ENCODE measurements at regions not wholly inside any gene's neighbourhood (a gene's known extent, or its start where the extent isn't known, plus 50 kb on each side); places are given as distances from the start of the nearest gene placed in this dataset.
"Not testable (repeated sequence)": the region's sequence is repeated elsewhere in the genome, so short reads cannot be mapped to it uniquely, and the experiment has no call there.

- Histone ChIP-seq H3K4me3 (no peak overlapping the region), H3K36me3 (no peaks in the 10 kb centered on the region), H3K27ac (no peak overlapping the region), H3K27me3 (replicated peaks; ENCODE audit: insufficient read depth) (no peaks in the 10 kb centered on the region), H3K9me3 (no peaks in the 10 kb centered on the region), H3K4me1 (replicated peaks) (no peaks in the 10 kb centered on the region)
- TF ChIP-seq POLR2A (IDR thresholded peaks at IDR 0.05): no peak
- TF ChIP-seq, protein P1, sequence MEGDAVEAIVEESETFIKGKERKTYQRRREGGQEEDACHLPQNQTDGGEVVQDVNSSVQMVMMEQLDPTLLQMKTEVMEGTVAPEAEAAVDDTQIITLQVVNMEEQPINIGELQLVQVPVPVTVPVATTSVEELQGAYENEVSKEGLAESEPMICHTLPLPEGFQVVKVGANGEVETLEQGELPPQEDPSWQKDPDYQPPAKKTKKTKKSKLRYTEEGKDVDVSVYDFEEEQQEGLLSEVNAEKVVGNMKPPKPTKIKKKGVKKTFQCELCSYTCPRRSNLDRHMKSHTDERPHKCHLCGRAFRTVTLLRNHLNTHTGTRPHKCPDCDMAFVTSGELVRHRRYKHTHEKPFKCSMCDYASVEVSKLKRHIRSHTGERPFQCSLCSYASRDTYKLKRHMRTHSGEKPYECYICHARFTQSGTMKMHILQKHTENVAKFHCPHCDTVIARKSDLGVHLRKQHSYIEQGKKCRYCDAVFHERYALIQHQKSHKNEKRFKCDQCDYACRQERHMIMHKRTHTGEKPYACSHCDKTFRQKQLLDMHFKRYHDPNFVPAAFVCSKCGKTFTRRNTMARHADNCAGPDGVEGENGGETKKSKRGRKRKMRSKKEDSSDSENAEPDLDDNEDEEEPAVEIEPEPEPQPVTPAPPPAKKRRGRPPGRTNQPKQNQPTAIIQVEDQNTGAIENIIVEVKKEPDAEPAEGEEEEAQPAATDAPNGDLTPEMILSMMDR (IDR thresholded peaks at IDR 0.05): no peak
- no peak for TF ChIP-seq POLR2AphosphoS5 (IDR thresholded peaks at IDR 0.05)
- no peak for DNase-seq (ENCODE audit: low spot score)
- WGBS: 65% methylated on average over 4 of the region's 4 CpGs
- intact Hi-C loops (cut with DNase I): no loop called here
Observed at GRCh38 chr10:64771253-64772050, 1250.3 kb downstream of the REEP3 start.

DNA sequence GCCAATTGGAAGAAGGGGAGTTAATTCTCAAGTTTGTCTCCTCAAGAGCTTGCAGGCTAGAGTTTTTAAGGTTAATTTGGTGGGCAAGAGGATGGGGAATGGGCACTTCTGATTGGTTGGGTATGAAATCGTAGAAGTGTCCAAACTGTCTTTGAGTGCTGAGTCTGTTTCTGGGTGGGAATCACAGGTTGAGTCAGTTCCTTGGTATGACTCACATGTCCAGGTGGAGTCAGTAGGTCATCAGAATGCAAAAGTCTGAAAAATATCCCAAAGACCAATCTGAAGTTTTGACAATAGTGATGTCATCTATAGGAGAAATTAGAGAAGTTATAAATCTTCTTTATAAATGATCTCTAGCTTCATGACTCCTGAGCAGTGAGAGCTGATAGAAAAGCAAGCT, 1252.2 kb downstream of the REEP3 start:
- intact Hi-C loops (cut with DNase I): no loop called here
- Histone ChIP-seq H3K27me3 (replicated peaks; ENCODE audit: insufficient read depth) (no peaks in the 10 kb centered on the region), H3K36me3 (no peaks in the 10 kb centered on the region), H3K4me3 (no peak overlapping the region), H3K4me1 (replicated peaks) (no peaks in the 10 kb centered on the region), H3K9me3 (no peaks in the 10 kb centered on the region), H3K27ac (no peak overlapping the region)
- no peak for DNase-seq (ENCODE audit: low spot score)
- TF ChIP-seq POLR2A (IDR thresholded peaks at IDR 0.05): no peak
- TF ChIP-seq, protein P1 (IDR thresholded peaks at IDR 0.05): no peak
- no peak for TF ChIP-seq POLR2AphosphoS5 (IDR thresholded peaks at IDR 0.05)
- 91% methylated on average over 1 of the region's 1 CpG for WGBS

DNA sequence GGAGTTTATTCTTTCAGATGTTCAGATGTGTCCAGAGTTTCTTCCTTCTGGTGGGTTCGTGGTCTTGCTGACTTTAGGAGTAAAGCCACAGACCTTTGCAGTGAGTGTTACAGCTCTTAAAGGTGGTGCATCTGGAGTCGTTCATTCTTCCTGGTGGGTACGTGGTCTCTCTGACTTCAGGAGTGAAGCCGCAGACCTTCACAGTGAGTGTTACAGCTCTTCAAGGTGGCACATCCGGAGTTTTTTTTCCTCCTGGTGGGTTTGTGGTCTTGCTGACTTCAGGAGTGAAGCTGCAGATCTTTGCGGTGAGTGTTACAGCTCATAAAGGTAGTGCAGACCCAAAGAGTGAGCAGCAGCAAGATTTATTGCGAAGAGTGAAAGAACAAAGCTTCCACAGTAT, 1263.2 kb downstream of the REEP3 start:
- 88% methylated on average over 7 of the region's 7 CpGs for WGBS
- H3K36me3 ChIP-seq; DNase-seq (ENCODE audit: low spot score); intact Hi-C loops (cut with DNase I); H3K4me1 ChIP-seq (replicated peaks); H3K27me3 ChIP-seq (replicated peaks; ENCODE audit: insufficient read depth); H3K27ac ChIP-seq; H3K9me3 ChIP-seq; H3K4me3 ChIP-seq: not testable (repeated sequence)

DNA sequence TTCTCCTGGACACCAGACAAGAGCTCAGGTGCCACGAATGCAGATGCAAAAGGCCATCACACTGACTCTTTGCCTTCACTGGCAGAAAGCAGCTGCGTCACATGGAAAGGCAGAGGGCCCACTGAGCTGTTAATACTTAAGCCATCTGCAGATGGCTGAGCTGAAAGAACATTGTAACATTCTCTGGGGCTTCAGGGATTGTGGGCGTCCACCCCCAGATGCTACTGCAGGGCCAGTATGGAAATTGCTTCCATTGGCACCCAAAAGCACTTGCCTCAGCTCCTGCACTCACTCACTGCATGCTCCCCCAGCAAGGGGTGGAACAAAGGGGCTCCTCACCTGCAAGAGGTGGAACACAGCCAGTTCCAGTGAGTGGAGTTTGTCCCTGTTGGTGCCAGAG, 1264.6 kb downstream of the REEP3 start:
- Histone ChIP-seq H3K9me3 (no peaks in the 10 kb centered on the region), H3K27ac (no peak overlapping the region), H3K36me3 (no peaks in the 10 kb centered on the region), H3K4me3 (no peak overlapping the region), H3K27me3 (replicated peaks; ENCODE audit: insufficient read depth) (no peaks in the 10 kb centered on the region), H3K4me1 (replicated peaks) (no peaks in the 10 kb centered on the region)
- intact Hi-C loops (cut with DNase I): no loop called here
- TF ChIP-seq, protein P1 (IDR thresholded peaks at IDR 0.05): no peak
- TF ChIP-seq POLR2A (IDR thresholded peaks at IDR 0.05) (no peak), POLR2AphosphoS5 (IDR thresholded peaks at IDR 0.05) (no peak)
- DNase-seq (ENCODE audit: low spot score): no peak
- 90% methylated on average over 3 of the region's 3 CpGs for WGBS

DNA sequence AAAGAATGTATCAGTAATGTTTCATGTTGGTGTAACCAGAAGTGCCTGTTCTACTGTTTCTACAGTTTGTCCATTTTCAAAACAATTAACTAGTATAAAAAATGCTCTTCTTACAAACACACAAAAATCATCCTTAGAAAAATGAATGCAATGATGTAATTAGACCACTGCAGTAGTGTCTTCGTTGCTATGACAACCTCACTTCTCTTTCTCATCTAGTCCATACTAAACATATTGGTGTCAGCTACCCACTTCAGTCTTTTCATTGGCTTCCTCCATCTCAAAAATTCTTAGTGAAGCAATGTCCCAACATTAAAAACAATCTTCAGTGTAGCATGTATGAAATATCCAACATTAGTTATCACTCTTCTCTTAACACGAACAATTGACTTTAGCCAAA, 1265.8 kb downstream of the REEP3 start:
- H3K4me3 ChIP-seq: no peak overlapping the region
- H3K36me3 ChIP-seq: no peaks in the 10 kb centered on the region
- H3K27ac ChIP-seq: no peak overlapping the region
- 79% methylated on average over 2 of the region's 2 CpGs for WGBS
- TF ChIP-seq POLR2AphosphoS5 (IDR thresholded peaks at IDR 0.05) (no peak), POLR2A (IDR thresholded peaks at IDR 0.05) (no peak)
- TF ChIP-seq, protein P1 (IDR thresholded peaks at IDR 0.05): no peak
- DNase-seq (ENCODE audit: low spot score): no peak
- no peaks in the 10 kb centered on the region for H3K4me1 ChIP-seq (replicated peaks)
- intact Hi-C loops (cut with DNase I): no loop called here
- H3K27me3 ChIP-seq (replicated peaks; ENCODE audit: insufficient read depth): no peaks in the 10 kb centered on the region
- no peaks in the 10 kb centered on the region for H3K9me3 ChIP-seq
